HEK293 (cell line): ENCODE measurements at regions not wholly inside any gene's neighbourhood (a gene's known extent, or its start where the extent isn't known, plus 50 kb on each side); places are given as distances from the start of the nearest gene placed in this dataset.

ENCODE experiments used
- CTCF ChIA-PET: fragments of 350-600 bp; formaldehyde crosslinking; extraction: SDS; loops from one replicate; lab custom pipeline; 2021; ENCODE audit warnings: antibody characterized with exemption; lab: Yijun Ruan, JAX
- POLR2A ChIA-PET: fragments of 300-600 bp; formaldehyde crosslinking; extraction: SDS; loops from one replicate; lab custom pipeline; 2020; ENCODE audit warnings: antibody characterized with exemption, inconsistent platforms; lab: Yijun Ruan, JAX
- H3K27ac ChIP-seq: fragments of 200-500 bp; sonication (Bioruptor generic); 2 replicates; pipeline ENCODE4 v1.5.1; 2014; ENCODE audit warnings: low read depth, low read length, control low read depth, inconsistent platforms; ENCODE audit errors: extremely low read depth
- H3K36me3 ChIP-seq, 2 experiments: fragments of 200-500 bp in 1 of 2; sonication (Bioruptor generic) in 1 of 2; 1 replicate in 1 of 2; 2 replicates in 1 of 2; pipeline ENCODE4 v1.5.1; 2014 to 2017; ENCODE audit warnings: inconsistent platforms in 2 of 2, low read length in 2 of 2; ENCODE audit not compliant: control insufficient read depth in 2 of 2, insufficient read depth in 1 of 2
- H3K4me1 ChIP-seq: fragments of 200-500 bp; sonication (Bioruptor generic); 2 replicates; pipeline ENCODE4 v1.5.1; 2014; ENCODE audit warnings: mild to moderate bottlenecking, low read length, inconsistent platforms; ENCODE audit not compliant: control insufficient read depth, insufficient read depth
- H3K4me3 ChIP-seq: 2 replicates; pipeline ENCODE4 v1.5.1; 2011; ENCODE audit warnings: low read depth, mild to moderate bottlenecking, control low read depth, low read length, moderate library complexity
- H3K9me3 ChIP-seq: fragments of 200-500 bp; sonication (Bioruptor generic); 2 replicates; pipeline ENCODE4 v1.5.1; 2014; ENCODE audit warnings: low read depth, low read length, inconsistent platforms; ENCODE audit not compliant: control insufficient read depth, insufficient read depth
- BCL11B ChIP-seq: fragments of 450-650 bp; formaldehyde crosslinking; IDR thresholded peaks from 2 replicates; pipeline ENCODE4 v1.5.1; 2016; ENCODE audit warnings: low read depth, missing biosample characterization, missing genetic modification characterization
- SP2 ChIP-seq: fragments of 450-650 bp; formaldehyde crosslinking; IDR thresholded peaks from 2 replicates; pipeline ENCODE4 v1.5.1; 2016; ENCODE audit warnings: missing biosample characterization, missing genetic modification characterization
- TRIM28 ChIP-seq: IDR thresholded peaks from 2 replicates; pipeline ENCODE4 v1.6.1; 2011; ENCODE audit warnings: low read length, control low read depth, borderline replicate concordance
- ZBTB8A ChIP-seq: fragments of 450-650 bp; formaldehyde crosslinking; IDR thresholded peaks from 2 replicates; pipeline ENCODE4 v1.5.1; 2016; ENCODE audit warnings: missing biosample characterization, missing genetic modification characterization
- ZFP37 ChIP-seq: fragments of 450-650 bp; formaldehyde crosslinking; IDR thresholded peaks from 2 replicates; pipeline ENCODE4 v1.5.1; 2016; ENCODE audit warnings: missing biosample characterization, missing genetic modification characterization
- ZNF121 ChIP-seq: fragments of 450-650 bp; formaldehyde crosslinking; IDR thresholded peaks from 2 replicates; pipeline ENCODE4 v1.5.1; 2016; ENCODE audit warnings: missing biosample characterization, missing genetic modification characterization
- ZNF132 ChIP-seq: fragments of 450-650 bp; formaldehyde crosslinking; IDR thresholded peaks from 2 replicates; pipeline ENCODE4 v1.5.1; 2017; ENCODE audit warnings: missing biosample characterization, missing genetic modification characterization, borderline replicate concordance
- ZNF133 ChIP-seq: fragments of 450-650 bp; formaldehyde crosslinking; IDR thresholded peaks from 2 replicates; pipeline ENCODE4 v1.5.1; 2016; ENCODE audit warnings: missing biosample characterization, missing genetic modification characterization
- ZNF23 ChIP-seq: fragments of 450-650 bp; formaldehyde crosslinking; IDR thresholded peaks from 2 replicates; pipeline ENCODE4 v1.5.1; 2016; ENCODE audit warnings: missing biosample characterization, missing genetic modification characterization, borderline replicate concordance
- ZNF48 ChIP-seq: fragments of 450-650 bp; formaldehyde crosslinking; IDR thresholded peaks from 2 replicates; pipeline ENCODE4 v1.5.1; 2016; ENCODE audit warnings: missing biosample characterization, missing genetic modification characterization
- ZNF514 ChIP-seq: fragments of 450-650 bp; formaldehyde crosslinking; IDR thresholded peaks from 2 replicates; pipeline ENCODE4 v1.5.1; 2016; ENCODE audit warnings: missing biosample characterization, missing genetic modification characterization
- ZNF544 ChIP-seq: fragments of 450-650 bp; formaldehyde crosslinking; IDR thresholded peaks from 2 replicates; pipeline ENCODE4 v1.5.0; 2017; ENCODE audit warnings: missing biosample characterization, missing genetic modification characterization
- ZNF561 ChIP-seq: fragments of 450-650 bp; IDR thresholded peaks from 2 replicates; pipeline ENCODE4 v1.5.1; 2018; ENCODE audit warnings: missing biosample characterization, missing genetic modification characterization, borderline replicate concordance
- ZNF660 ChIP-seq: fragments of 450-650 bp; IDR thresholded peaks from 2 replicates; pipeline ENCODE4 v1.5.1; 2018; ENCODE audit warnings: missing biosample characterization, mild to moderate bottlenecking, missing genetic modification characterization
- ZNF830 ChIP-seq: fragments of 450-650 bp; IDR thresholded peaks from 2 replicates; pipeline ENCODE4 v1.5.0; 2018; ENCODE audit warnings: missing biosample characterization, missing genetic modification characterization, low read depth, mild to moderate bottlenecking, moderate library complexity
- TF ChIP-seq, protein P1 (sequence below): fragments of 450-650 bp; formaldehyde crosslinking; IDR thresholded peaks from 2 replicates; pipeline ENCODE4 v1.5.1; 2016; ENCODE audit warnings: missing biosample characterization, missing genetic modification characterization
- TF ChIP-seq, protein P2 (sequence below): fragments of 450-650 bp; formaldehyde crosslinking; IDR thresholded peaks from 2 replicates; pipeline ENCODE4 v1.5.1; 2016; ENCODE audit warnings: missing biosample characterization, missing genetic modification characterization
- TF ChIP-seq, protein P3 (sequence below): fragments of 450-650 bp; formaldehyde crosslinking; IDR thresholded peaks from 2 replicates; pipeline ENCODE4 v1.5.1; 2017; ENCODE audit warnings: missing biosample characterization, missing genetic modification characterization
- TF ChIP-seq, protein P4 (sequence below): fragments of 450-650 bp; formaldehyde crosslinking; IDR thresholded peaks from 2 replicates; pipeline ENCODE4 v1.5.1; 2016; ENCODE audit warnings: missing biosample characterization, missing genetic modification characterization

DNA sequence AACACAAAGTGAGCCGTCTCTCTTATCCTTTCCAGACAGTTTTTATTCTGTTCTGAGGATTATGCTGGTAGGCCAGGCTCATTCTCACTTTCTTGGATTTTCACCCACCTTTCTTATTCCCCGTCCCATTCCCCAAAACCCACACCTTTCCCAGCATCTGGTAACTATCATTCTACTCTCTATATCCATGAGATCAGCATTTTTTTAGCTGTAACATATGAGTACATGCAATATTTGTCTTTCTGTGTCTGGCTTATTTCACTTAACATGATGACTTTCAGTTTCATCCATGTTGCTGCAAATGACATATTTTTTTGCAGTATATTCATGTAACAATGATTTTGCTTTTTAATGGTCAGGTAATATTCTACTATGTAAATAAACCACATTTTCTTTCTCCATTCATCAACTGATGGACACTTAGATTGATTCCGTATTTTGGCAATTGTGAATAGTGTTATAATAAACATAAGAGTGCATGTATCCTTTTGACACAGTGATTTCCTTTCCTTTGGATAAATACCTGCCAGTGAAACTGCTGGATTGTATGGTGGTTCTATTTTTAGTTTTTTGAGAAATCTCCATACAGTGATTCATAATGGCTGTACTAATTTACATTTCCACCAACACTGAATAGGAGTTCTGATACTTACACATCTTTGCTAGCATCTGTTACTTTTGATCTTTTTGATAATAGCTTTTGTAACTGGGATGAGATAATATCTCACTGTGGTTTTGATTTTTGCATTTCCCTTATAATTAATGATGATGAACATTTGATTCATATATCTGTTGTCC is 289.3 kb downstream of the RPRM start:
- ChIA-PET CTCF (no interaction called here), POLR2A (no interaction called here)
- Histone ChIP-seq H3K36me3 (no peaks in the 10 kb centered on the region), H3K27ac (no peak overlapping the region), H3K4me3 (no peak overlapping the region), H3K4me1 (no peaks in the 10 kb centered on the region), H3K9me3 (no peaks in the 10 kb centered on the region)
- TF ChIP-seq, protein P1, sequence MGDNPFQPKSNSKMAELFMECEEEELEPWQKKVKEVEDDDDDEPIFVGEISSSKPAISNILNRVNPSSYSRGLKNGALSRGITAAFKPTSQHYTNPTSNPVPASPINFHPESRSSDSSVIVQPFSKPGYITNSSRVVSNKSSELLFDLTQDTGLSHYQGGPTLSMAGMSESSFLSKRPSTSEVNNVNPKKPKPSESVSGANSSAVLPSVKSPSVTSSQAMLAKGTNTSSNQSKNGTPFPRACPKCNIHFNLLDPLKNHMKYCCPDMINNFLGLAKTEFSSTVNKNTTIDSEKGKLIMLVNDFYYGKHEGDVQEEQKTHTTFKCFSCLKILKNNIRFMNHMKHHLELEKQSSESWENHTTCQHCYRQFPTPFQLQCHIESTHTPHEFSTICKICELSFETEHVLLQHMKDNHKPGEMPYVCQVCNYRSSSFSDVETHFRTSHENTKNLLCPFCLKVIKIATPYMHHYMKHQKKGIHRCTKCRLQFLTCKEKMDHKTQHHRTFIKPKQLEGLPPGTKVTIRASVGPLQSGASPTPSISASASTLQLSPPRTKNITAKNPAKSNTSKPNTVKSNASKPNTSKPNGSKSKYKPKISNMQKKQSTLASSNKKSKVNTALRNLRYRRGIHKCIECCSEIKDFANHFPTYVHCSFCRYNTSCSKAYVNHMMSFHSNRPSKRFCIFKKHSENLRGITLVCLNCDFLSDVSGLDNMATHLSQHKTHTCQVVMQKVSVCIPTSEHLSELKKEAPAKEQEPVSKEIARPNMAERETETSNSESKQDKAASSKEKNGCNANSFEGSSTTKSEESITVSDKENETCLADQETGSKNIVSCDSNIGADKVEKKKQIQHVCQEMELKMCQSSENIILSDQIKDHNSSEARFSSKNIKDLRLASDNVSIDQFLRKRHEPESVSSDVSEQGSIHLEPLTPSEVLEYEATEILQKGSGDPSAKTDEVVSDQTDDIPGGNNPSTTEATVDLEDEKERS (tag by site-specific recombination) = no peak
- TF ChIP-seq SP2 (tag by site-specific recombination) = no peak
- TF ChIP-seq ZNF121 (tag by site-specific recombination) = no peak
- TF ChIP-seq ZNF133 (tag by site-specific recombination) = no peak
- no peak for TF ChIP-seq ZNF561 (tag by site-specific recombination)
- TF ChIP-seq ZNF23 (tag by site-specific recombination) = no peak
- TF ChIP-seq ZFP37 (tag by site-specific recombination) = no peak
- TF ChIP-seq, protein P2, sequence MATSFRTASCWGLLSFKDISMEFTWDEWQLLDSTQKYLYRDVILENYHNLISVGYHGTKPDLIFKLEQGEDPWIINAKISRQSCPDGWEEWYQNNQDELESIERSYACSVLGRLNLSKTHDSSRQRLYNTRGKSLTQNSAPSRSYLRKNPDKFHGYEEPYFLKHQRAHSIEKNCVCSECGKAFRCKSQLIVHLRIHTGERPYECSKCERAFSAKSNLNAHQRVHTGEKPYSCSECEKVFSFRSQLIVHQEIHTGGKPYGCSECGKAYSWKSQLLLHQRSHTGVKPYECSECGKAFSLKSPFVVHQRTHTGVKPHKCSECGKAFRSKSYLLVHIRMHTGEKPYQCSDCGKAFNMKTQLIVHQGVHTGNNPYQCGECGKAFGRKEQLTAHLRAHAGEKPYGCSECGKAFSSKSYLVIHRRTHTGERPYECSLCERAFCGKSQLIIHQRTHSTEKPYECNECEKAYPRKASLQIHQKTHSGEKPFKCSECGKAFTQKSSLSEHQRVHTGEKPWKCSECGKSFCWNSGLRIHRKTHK = no peak
- TF ChIP-seq BCL11B (tag by site-specific recombination) = no peak
- no peak for TF ChIP-seq ZNF48
- no peak for TF ChIP-seq ZBTB8A
- no peak for TF ChIP-seq ZNF830 (tag by site-specific recombination)
- no peak for TF ChIP-seq TRIM28
- TF ChIP-seq ZNF132 (tag by site-specific recombination) = no peak
- no peak for TF ChIP-seq ZNF514
- no peak for TF ChIP-seq ZNF660 (tag by site-specific recombination)
- TF ChIP-seq, protein P3, sequence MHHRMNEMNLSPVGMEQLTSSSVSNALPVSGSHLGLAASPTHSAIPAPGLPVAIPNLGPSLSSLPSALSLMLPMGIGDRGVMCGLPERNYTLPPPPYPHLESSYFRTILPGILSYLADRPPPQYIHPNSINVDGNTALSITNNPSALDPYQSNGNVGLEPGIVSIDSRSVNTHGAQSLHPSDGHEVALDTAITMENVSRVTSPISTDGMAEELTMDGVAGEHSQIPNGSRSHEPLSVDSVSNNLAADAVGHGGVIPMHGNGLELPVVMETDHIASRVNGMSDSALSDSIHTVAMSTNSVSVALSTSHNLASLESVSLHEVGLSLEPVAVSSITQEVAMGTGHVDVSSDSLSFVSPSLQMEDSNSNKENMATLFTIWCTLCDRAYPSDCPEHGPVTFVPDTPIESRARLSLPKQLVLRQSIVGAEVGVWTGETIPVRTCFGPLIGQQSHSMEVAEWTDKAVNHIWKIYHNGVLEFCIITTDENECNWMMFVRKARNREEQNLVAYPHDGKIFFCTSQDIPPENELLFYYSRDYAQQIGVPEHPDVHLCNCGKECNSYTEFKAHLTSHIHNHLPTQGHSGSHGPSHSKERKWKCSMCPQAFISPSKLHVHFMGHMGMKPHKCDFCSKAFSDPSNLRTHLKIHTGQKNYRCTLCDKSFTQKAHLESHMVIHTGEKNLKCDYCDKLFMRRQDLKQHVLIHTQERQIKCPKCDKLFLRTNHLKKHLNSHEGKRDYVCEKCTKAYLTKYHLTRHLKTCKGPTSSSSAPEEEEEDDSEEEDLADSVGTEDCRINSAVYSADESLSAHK (tag by site-specific recombination) = no peak

DNA sequence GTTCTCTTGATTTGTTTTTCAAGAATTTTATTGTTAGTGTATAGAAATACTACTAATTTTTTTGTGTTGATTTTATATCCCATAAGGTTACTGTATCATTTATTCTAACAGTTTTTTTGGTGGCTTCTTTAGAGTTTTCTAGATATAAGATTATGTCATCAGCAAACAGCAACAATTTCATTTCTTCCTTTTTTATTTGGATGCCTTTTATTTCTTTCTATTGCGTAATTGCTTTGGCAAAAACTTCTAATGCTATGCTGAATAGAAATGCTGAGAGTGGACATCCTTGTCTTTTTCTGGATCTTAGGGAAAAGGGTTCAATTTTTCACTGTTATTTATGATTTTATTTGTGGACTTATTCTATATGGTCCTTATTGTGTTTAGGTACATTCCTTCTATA is 298.8 kb downstream of the RPRM start:
- Histone ChIP-seq H3K4me1 (no peaks in the 10 kb centered on the region), H3K4me3 (no peak overlapping the region), H3K36me3 (no peaks in the 10 kb centered on the region)
- CTCF ChIA-PET = no interaction called here
- POLR2A ChIA-PET = no interaction called here
- TF ChIP-seq, protein P4, sequence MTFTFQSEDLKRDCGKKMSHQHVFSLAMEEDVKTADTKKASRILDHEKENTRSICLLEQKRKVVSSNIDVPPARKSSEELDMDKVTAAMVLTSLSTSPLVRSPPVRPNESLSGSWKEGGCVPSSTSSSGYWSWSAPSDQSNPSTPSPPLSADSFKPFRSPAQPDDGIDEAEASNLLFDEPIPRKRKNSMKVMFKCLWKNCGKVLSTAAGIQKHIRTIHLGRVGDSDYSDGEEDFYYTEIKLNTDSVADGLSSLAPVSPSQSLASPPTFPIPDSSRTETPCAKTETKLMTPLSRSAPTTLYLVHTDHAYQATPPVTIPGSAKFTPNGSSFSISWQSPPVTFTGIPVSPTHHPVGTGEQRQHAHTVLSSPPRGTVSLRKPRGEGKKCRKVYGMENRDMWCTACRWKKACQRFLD = no peak
- TF ChIP-seq ZNF544 (tag by site-specific recombination) = no peak
- no peak for TF ChIP-seq ZNF133 (tag by site-specific recombination)
- TF ChIP-seq, all 188 proteins: peak for 0
- H3K27ac ChIP-seq = no peak overlapping the region
- no peaks in the 10 kb centered on the region for H3K9me3 ChIP-seq
